GM12872 (cell line): ENCODE measurements at regions not wholly inside any gene's neighbourhood (a gene's known extent, or its start where the extent isn't known, plus 50 kb on each side); places are given as distances from the start of the nearest gene placed in this dataset.

ENCODE experiments used
- TF ChIP-seq, protein P1 (sequence below): IDR thresholded peaks from 3 replicates; pipeline ENCODE4 v1.5.1; 2011; ENCODE audit warnings: low read depth, mild to moderate bottlenecking, low read length, moderate library complexity; ENCODE audit not compliant: insufficient read depth

DNA sequence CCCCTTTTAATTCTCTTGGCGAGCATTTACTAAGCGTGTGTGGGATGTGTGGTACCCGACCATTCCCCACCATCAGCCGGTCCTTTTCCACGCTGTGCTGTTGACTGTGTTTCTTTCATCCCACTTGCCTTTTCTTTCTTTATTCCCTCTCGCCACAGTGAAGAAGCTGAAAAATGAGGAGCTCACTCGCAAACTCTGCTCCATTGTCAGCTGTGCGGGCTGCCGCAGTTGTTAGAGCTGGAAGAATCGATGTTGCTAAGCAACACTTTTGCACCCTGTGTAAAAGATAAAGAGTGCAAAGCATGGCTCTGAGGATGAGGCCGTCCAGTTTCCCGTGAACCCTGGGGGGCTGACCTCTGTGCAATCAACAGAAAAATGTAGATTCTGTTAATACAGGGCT lies 203.1 kb upstream of the NEBL start:
- TF ChIP-seq, protein P1, sequence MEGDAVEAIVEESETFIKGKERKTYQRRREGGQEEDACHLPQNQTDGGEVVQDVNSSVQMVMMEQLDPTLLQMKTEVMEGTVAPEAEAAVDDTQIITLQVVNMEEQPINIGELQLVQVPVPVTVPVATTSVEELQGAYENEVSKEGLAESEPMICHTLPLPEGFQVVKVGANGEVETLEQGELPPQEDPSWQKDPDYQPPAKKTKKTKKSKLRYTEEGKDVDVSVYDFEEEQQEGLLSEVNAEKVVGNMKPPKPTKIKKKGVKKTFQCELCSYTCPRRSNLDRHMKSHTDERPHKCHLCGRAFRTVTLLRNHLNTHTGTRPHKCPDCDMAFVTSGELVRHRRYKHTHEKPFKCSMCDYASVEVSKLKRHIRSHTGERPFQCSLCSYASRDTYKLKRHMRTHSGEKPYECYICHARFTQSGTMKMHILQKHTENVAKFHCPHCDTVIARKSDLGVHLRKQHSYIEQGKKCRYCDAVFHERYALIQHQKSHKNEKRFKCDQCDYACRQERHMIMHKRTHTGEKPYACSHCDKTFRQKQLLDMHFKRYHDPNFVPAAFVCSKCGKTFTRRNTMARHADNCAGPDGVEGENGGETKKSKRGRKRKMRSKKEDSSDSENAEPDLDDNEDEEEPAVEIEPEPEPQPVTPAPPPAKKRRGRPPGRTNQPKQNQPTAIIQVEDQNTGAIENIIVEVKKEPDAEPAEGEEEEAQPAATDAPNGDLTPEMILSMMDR, result no peak

DNA sequence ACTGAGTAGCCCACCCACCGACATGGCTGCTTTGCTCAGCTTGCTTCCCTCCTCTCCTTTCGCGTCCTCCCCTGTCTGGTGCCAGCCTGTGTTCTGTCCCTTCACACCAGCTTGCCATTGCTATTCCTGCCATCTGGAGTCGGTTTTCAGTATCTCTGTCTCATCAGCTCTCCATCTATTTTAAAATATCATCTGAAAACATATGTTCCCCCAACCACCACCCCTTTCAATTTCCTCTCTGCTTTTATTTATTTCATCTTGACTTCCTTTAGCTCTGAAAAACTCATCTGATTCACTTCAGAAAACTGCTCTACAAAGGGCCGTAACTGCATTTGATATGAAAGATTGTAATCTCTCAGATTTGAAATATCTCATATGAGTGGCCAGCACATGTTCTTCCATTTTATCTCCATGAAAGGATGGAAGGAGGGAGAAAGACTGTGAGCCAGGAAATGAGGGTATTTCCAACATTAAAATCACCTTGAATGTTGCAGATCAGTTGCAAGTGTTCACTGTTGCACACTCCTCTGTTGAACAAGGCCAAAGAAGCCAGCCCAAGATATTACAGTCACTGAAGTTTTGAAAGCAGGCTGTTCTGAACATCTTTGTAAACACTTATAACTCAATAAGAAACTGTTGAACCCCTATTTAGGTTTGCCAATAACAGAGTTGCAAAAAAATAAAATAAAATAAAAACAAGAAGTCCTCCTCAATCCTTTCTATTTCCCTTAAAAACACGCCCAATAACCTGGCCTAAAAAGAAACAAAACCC lies 202.4 kb upstream of the NEBL start:
- TF ChIP-seq, protein P1, result no peak

DNA sequence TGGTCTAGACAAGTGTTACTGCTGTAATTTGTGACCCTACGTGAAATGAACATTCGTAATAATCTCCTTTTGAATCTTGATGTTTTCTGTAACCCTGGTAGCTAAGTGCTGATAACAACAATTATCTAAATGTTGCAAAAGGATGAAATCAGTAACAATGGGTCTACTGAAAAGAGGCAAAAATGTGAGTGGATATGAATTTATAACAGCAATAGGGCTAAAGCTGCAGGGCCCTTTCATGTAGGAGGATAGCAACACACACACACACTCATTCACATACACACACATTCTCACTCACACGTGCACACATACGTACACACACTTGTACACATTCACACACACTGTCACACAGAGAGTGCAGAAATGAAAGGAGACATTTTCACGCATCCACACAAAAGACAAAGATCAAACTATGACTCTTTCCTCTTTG lies 200.8 kb upstream of the NEBL start:
- TF ChIP-seq, protein P1, result no peak

DNA sequence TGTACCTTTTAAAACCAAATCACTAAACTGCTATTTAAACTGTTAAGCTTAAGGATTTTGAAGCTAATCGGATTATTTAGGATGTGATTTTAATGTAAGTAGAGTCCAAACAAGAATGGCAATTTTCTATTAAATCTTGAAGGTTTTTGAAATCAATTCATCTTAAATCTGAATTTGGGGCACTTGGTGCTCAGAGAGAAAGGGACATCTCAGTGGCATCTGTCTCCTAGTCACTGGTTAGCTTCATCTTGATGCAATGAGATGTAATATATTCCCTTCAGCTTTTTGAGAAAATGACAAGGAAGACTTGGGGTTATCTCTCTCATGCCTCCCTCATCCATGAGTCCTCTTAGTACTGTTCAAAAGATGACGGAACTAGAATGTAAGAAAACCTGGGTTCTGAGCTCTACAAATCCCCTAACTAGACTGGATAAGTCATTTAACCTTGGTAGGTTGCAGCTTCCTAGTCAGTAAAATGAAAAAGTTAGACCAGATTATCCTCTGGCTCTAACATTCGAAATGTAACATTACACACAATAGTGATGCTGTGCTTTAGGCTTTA lies 198.5 kb upstream of the NEBL start:
- TF ChIP-seq, protein P1, result no peak

DNA sequence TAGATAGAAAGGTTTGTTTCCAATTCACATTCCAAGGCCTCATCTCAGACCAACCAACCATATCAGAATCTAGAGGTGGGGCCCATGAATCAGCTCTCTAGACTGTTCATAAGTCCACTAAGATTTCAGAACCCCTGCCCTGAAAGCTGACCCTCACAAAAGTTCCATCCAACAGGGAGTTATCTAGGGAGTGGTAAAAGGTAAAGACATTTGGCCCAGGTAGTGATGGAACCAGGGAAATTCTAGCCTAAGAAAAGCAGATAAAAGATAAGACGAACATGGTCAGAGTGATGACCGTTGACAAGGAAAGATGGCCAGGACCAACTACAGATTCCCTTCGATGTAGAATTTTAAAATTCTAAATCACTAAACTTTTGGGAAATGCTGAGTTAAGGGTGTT lies 198.0 kb upstream of the NEBL start:
- TF ChIP-seq, protein P1, result no peak

DNA sequence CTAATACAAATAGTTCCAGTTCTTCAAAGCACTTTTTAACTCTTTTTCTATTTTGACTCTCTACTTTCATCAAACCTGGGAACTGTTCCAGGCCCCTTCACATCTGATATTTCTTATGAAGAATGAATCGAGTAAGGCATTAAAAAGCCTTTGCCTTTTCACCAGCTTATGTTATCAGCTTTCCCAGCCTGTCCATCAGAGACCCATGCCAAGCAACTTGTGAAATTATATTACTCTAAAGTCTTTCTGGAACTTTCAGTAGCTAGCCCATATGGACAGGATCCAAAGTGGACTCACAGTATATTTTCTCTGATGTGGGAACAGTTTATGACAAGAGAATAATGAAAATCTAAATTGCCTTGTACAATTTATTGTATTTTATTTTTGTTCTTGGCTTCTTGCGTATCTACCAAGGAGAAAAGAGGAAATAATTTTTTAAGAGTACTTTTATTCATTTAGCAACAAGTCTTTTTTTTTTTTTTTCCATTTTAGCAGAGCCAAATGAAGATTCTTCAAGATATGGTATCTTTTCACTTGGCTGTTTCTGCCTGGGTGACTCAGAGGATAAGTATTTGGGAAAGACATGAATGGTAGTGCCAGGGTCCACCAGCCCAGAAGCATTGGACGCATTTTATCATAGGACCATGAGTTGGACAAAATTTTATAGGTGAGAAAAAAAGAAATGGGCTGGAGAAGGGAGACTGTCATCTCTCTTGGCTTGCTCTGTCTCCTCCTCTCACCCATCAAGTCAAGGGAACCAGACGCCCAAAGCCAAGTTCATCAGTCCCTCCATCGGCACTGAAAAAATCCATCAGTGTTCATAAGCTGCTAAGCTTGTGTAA lies 195.8 kb upstream of the NEBL start:
- TF ChIP-seq, protein P1, result no peak

DNA sequence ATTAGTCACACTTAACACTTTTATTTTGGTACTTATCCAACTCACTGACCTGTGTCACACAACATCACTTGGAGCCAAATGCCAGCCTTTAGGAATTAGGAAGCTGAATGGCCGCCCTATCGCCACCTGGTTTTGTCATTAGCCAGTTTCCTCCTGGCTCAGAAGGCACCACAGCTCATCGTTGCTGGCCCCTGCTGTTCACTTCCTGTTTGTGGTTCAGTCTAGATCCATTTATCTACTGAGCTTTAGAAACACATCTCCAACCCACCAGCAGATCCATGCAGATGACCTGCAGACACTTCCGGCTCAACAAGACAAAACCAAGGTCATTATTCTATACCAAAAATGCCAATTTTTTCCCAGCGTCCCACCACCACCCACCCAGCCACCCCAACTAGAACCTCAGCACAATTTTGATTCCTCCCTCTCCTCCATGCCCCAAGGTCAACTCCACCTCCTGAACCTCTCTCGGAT lies 193.5 kb upstream of the NEBL start:
- TF ChIP-seq, protein P1, result no peak
